B cell (primary cell): ENCODE measurements at regions not wholly inside any gene's neighbourhood (a gene's known extent, or its start where the extent isn't known, plus 50 kb on each side); places are given as distances from the start of the nearest gene placed in this dataset.

Source experiments
- ATAC-seq: fragments of 200-7000 bp; cut with Tn5 transposase; one replicate; pipeline ENCODE4 v1.10.0; 2021; ENCODE audit warnings: low read depth, mild to moderate bottlenecking, moderate number of reproducible peaks, moderate library complexity
- CTCF ChIA-PET: fragments of 350-600 bp; sonication (Branson Sonifier 250); formaldehyde crosslinking; loops from one replicate; lab custom pipeline; 2021; ENCODE audit warnings: antibody characterized with exemption, inconsistent platforms; lab: Charles Lee
- POLR2A ChIA-PET: fragments of 350-600 bp; sonication (Branson Sonifier 250); formaldehyde crosslinking; loops from one replicate; lab custom pipeline; 2021; ENCODE audit warnings: antibody characterized with exemption; lab: Charles Lee
- DNase-seq: peaks from one replicate; pipeline ENCODE4 v3.0.0; 2013
- H2AFZ ChIP-seq: 2 replicates; pipeline ENCODE4 v1.6.1; 2012; ENCODE audit warnings: mild to moderate bottlenecking, low read depth, low read length; ENCODE audit not compliant: insufficient read depth, poor library complexity, severe bottlenecking
- H3K27ac ChIP-seq, 2 donors: 1 replicate in 1 of 2; 2 replicates in 1 of 2; pipeline ENCODE4 v1.5.1; 2012 to 2013; ENCODE audit warnings: low read length in 2 of 2, mild to moderate bottlenecking in 2 of 2, moderate library complexity in 1 of 2
- H3K27me3 ChIP-seq, 4 experiments: fragments of 200-600 bp in 1 of 4; sonication (generic) in 1 of 4; replicated peaks in 1 of 4; 1 replicate in 2 of 4; 2 replicates in 2 of 4; pipeline versions ENCODE4 v1.6.1 to v1.7.0; 2013 to 2016; ENCODE audit warnings: low read length in 3 of 4, mild to moderate bottlenecking in 2 of 4, mixed read lengths in 1 of 4, moderate library complexity in 1 of 4; ENCODE audit not compliant: insufficient read depth in 4 of 4, control insufficient read depth in 3 of 4; ENCODE audit errors: control extremely low read depth in 1 of 4
- H3K36me3 ChIP-seq, 2 experiments: replicated peaks in 1 of 2; 1 replicate in 1 of 2; 2 replicates in 1 of 2; pipeline versions ENCODE4 v1.6.1 to v1.7.1; 2013; ENCODE audit warnings: low read length in 1 of 2; ENCODE audit not compliant: insufficient read depth in 2 of 2, control insufficient read depth in 1 of 2; ENCODE audit errors: control extremely low read depth in 1 of 2, extremely low read depth in 1 of 2
- H3K4me1 ChIP-seq, 2 donors: fragments of 200-600 bp in 1 of 2; sonication (generic) in 1 of 2; 1 replicate in 1 of 2; 2 replicates in 1 of 2; pipeline versions ENCODE4 v1.5.1 to v1.6.1; 2013 to 2017; ENCODE audit warnings: low read length in 2 of 2; ENCODE audit not compliant: control insufficient read depth in 2 of 2, insufficient read depth in 2 of 2
- H3K4me2 ChIP-seq: replicated peaks from 2 replicates; pipeline ENCODE3; 2012; ENCODE audit warnings: mild to moderate bottlenecking, low read depth, low read length; ENCODE audit not compliant: poor library complexity, severe bottlenecking
- H3K4me3 ChIP-seq, 5 experiments: fragments of 200-600 bp in 1 of 5; sonication (generic) in 1 of 5; 1 replicate in 3 of 5; 2 replicates in 2 of 5; pipeline versions ENCODE4 v1.5.1 to v1.7.0; 2011 to 2016; ENCODE audit warnings: low read length in 4 of 5, mild to moderate bottlenecking in 4 of 5, low read depth in 2 of 5, control low read depth in 1 of 5, moderate library complexity in 1 of 5; ENCODE audit not compliant: insufficient read depth in 1 of 5; ENCODE audit errors: control extremely low read depth in 1 of 5, extremely low read depth in 1 of 5
- H3K79me2 ChIP-seq: fragments of 200-600 bp; sonication (generic); one replicate; pipeline ENCODE4 v1.6.0; 2016; ENCODE audit warnings: low read length; ENCODE audit not compliant: control insufficient read depth, insufficient read depth
- H3K9ac ChIP-seq: fragments of 200-600 bp; sonication (generic); 2 replicates; pipeline ENCODE4 v1.6.1; 2017; ENCODE audit warnings: mild to moderate bottlenecking, low read length, moderate library complexity
- H3K9me3 ChIP-seq, 3 donors: one replicate each; pipeline versions ENCODE4 v1.6.1 to v1.7.1; 2013; ENCODE audit warnings: low read length in 2 of 3; ENCODE audit not compliant: control insufficient read depth in 2 of 3, insufficient read depth in 1 of 3; ENCODE audit errors: control extremely low read depth in 1 of 3
- H4K20me1 ChIP-seq: 2 replicates; pipeline ENCODE4 v1.6.0; 2012; ENCODE audit warnings: mild to moderate bottlenecking, low read length; ENCODE audit not compliant: insufficient read depth, control insufficient read depth, poor library complexity, severe bottlenecking
- H3K27ac Mint-ChIP-seq: one replicate; pipeline ENCODE4 v1.8.0; 2021; ENCODE audit warnings: mixed read lengths
- H3K27me3 Mint-ChIP-seq: one replicate; pipeline ENCODE4 v1.8.0; 2021; ENCODE audit warnings: mixed read lengths
- H3K4me1 Mint-ChIP-seq: one replicate; pipeline ENCODE4 v1.8.0; 2021; ENCODE audit warnings: mixed read lengths
- H3K4me3 Mint-ChIP-seq: one replicate; pipeline ENCODE4 v1.8.0; 2021; ENCODE audit warnings: mixed read lengths
- H3K9me3 Mint-ChIP-seq: one replicate; pipeline ENCODE4 v1.8.0; 2022; ENCODE audit warnings: mixed read lengths; ENCODE audit not compliant: insufficient read depth
- CTCF ChIP-seq: fragments of 200-600 bp; IDR thresholded peaks from one replicate; pipeline ENCODE4 v1.8.0; 2022; ENCODE audit warnings: antibody characterized with exemption, mild to moderate bottlenecking
- EZH2 ChIP-seq: IDR thresholded peaks from 2 replicates; pipeline ENCODE4 v1.6.1; 2012; ENCODE audit warnings: borderline replicate concordance, low read depth, mild to moderate bottlenecking, moderate library complexity, low read length; ENCODE audit not compliant: insufficient read depth, poor library complexity, severe bottlenecking
- WGBS: methylation state at CpG from one replicate; pipeline ENCODE4 v1.1.5; 2013; ENCODE audit warnings: missing lambda C conversion rate; ENCODE audit not compliant: insufficient coverage; 5-methylcytosine and 5-hydroxymethylcytosine counted together
- intact Hi-C: fragments of 100-400 bp; cut with micrococcal nuclease; formaldehyde crosslinking; loops from one replicate; pipeline ENCODE4 v1.10.0; 2022

GRCh38 chr4:177006331-177006730 is 213.6 kb upstream of the VEGFC start:
- Histone ChIP-seq H3K4me3 (no peak overlapping the region), H4K20me1 (no peaks in the 10 kb centered on the region), H3K9ac (no peak overlapping the region), H3K4me1 (no peaks in the 10 kb centered on the region), H3K36me3 (no peaks in the 10 kb centered on the region), H3K79me2 (no peaks in the 10 kb centered on the region), H3K27me3 (no peaks in the 10 kb centered on the region), H3K4me2 (no peak overlapping the region), H3K9me3 (no peaks in the 10 kb centered on the region), H3K27ac (no peak overlapping the region), H2AFZ (no peak overlapping the region)
- H3K4me1 Mint-ChIP-seq = no peaks in the 10 kb centered on the region
- no peak overlapping the region for H3K4me3 Mint-ChIP-seq
- no peak for DNase-seq
- no peak overlapping the region for H3K27ac Mint-ChIP-seq
- no peaks in the 10 kb centered on the region for H3K27me3 Mint-ChIP-seq
- ChIA-PET CTCF (interaction anchor here (0.5 kb wide), 1 partner anchor 9 kb away, joined by 3 read pairs; no protein-coding TSS in a partner anchor), POLR2A (no interaction called here)
- intact Hi-C loops = no loop called here
- H3K9me3 Mint-ChIP-seq = peaks cover 3% of the 10 kb centered on the region
- no peak for TF ChIP-seq CTCF
- TF ChIP-seq EZH2 = no peak
- ATAC-seq = no peak

- Histone ChIP-seq H3K4me2 (no peak overlapping the region), H3K9ac (no peak overlapping the region), H3K4me3 (no peak overlapping the region), H2AFZ (no peak overlapping the region), H3K27me3 (no peaks in the 10 kb centered on the region), H4K20me1 (no peaks in the 10 kb centered on the region), H3K79me2 (no peaks in the 10 kb centered on the region), H3K4me1 (no peaks in the 10 kb centered on the region), H3K36me3 (no peaks in the 10 kb centered on the region), H3K27ac (no peak overlapping the region), H3K9me3 (peaks cover 0 to 1% (median 0%) of the 10 kb centered on the region in 3 donors)
- TF ChIP-seq EZH2 (no peak), CTCF (no peak)
- Mint-ChIP-seq H3K27me3 (no peaks in the 10 kb centered on the region), H3K27ac (no peak overlapping the region), H3K9me3 (peaks cover 7% of the 10 kb centered on the region), H3K4me1 (no peaks in the 10 kb centered on the region), H3K4me3 (no peak overlapping the region)
- DNase-seq (no peak), ATAC-seq (no peak)
- POLR2A ChIA-PET = no interaction called here
- 100% methylated on average over 1 of the region's 1 CpG for WGBS
- intact Hi-C loops = no loop called here
- CTCF ChIA-PET = no interaction called here
These were observed 215.5 kb upstream of the VEGFC start for GRCh38 chr4:177008071-177008835.
